NOMO-1 (cell line): ENCODE measurements at regions not wholly inside any gene's neighbourhood (a gene's known extent, or its start where the extent isn't known, plus 50 kb on each side); places are given as distances from the start of the nearest gene placed in this dataset.
A peak's percentile ranks its signal among the peaks of the same experiment; 100 is the strongest.
"Not testable (repeated sequence)": the region's sequence is repeated elsewhere in the genome, so short reads cannot be mapped to it uniquely, and the experiment has no call there.

Source experiments
- DNase-seq, 2 experiments: peaks; one replicate each; lab custom pipeline; 2025; ENCODE audit not compliant: unreplicated experiment in 2 of 2; lab: John Stamatoyannopoulos, UW

- DNase-seq = not testable (repeated sequence)
Observed at GRCh38 chr6:11457422-11457821, 80.1 kb upstream of the TMEM170B start.

GRCh38 chr6:11452106-11452505 lies 85.4 kb upstream of the TMEM170B start:
- not testable (repeated sequence) for DNase-seq

- DNase-seq = no peak
Observed at GRCh38 chr6:11450037-11450436, 87.5 kb upstream of the TMEM170B start.

DNA sequence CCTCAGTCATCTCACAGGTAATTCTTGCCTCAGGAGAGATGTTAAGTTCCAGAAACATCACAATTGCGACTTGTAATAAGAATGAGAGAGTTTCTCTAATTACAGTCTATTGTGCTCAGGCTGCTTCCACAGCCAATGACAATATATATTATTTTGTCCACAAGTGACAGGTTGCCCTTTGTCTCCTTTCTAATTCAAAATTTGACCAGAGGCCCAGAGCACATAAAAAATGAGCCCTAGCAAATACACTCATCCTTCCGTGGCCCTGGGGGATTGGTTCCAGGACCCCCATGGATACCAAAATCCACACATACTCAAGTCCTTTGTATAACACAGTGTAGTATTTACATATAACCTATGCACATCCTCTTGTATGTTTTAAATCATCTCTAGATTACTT lies 88.1 kb upstream of the TMEM170B start:
- no peak for DNase-seq

DNA sequence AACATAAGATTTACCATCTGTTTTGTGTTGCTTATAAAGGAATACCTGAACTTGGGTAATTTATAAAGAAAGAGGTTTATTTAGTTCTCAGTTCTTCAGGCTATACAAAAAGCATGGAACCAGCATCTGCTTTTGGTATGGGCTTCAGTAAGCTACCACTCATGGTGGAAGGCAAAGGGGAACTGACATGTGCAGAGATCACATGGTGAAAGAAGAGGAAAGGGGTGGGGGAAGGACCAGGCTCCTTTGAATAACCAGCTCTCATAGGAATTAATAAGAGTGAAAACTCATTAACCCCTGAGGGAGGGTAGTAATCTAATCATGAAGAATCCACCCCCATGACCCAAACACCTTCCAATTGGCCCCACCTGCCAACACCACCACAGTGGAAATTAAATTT lies 89.5 kb upstream of the TMEM170B start:
- DNase-seq = no peak

GRCh38 chr6:11447265-11447664 lies 90.3 kb upstream of the TMEM170B start:
- DNase-seq = no peak

GRCh38 chr6:11445146-11445545 lies 92.4 kb upstream of the TMEM170B start:
- DNase-seq = no peak

DNA sequence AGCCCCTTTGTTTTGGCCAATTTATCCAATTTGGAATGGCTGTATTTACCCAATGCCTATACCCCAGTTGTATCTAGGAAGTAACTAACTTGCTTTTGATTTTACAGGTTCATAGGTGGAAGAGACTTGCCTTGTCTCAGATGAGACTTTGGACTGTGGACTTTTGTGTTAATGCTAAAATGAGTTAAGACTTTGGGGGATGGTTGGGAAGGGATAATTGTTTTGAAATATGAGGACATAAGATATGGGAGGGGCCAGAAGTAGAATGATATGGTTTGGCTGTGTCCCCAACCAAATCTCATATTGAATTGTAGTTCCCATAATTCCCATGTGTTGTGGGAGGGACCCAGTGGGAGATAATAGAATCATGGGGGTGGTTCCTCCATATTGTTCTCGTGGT lies 94.4 kb upstream of the TMEM170B start:
- not testable (repeated sequence) for DNase-seq

DNA sequence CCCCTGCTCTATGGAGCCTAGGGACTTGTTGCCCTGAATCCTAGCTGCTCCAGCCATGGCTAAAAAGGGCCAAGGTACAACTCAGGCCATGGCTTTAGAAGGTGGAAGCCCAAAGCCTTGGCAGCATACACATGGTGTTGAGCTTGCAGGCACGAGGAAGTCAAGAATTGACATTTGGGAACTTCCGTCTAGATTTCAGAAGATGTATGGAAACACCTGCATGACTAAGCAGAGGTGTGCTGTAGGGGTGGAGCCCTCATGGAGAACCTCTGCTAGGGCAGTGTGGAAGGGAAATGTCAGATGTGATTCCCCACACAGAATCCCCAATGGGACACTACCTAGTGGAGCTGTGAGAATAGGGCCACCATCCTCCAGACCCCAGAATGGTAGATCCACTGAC lies 95.1 kb upstream of the TMEM170B start:
- no peak for DNase-seq

- DNase-seq = no peak
Observed at GRCh38 chr6:11439876-11440275, 97.7 kb upstream of the TMEM170B start.

DNA sequence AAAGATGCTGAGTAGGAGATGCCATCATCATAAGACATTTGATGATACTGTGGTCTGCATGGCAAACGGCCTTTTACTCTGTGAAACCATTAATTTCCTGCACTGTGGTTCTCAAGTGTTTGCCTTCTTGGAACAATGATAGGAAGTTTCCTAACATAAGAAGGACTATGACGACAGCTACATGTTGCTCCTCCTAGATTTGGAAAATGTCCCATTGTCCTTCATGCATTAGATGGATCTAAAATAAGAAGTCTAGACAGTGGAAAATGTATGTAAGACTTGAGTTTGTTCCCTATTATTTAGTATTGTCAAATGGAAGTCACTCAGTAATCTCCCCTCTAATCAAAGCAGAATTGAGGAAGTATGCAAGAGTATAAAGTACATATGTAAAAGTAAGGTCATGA lies 98.5 kb upstream of the TMEM170B start:
- DNase-seq = peak in 1 of 2 experiments; percentile 42

DNA sequence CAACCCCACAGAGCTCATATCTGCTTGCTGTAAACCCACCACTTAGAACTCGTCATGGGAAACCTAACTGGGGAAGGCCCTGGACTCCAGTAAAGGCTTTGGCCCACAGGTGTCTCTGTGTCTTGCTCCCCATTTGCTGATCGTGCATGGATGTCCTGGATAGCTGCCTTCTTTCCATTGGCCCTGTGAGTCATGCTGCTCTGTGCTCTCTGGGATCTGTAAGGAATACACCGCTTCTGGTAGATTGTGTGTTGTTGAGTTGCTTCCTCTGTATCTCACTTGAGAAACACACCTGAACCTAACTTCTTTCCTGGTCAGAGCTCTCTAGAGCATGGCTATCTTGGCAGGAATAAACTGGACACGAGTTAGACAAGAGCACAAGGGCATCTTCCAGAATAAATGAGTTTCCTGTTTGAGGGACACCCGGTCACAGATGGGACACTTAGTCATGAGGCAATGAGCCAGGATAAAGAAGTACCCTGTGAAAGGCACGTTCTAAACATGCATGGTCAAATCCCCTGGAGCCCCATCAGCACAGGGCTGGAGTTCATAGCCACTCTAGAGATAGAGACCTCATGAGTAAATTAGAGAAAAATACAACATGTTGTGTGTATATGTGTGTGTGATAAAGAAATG lies 99.6 kb upstream of the TMEM170B start:
- DNase-seq = no peak

DNA sequence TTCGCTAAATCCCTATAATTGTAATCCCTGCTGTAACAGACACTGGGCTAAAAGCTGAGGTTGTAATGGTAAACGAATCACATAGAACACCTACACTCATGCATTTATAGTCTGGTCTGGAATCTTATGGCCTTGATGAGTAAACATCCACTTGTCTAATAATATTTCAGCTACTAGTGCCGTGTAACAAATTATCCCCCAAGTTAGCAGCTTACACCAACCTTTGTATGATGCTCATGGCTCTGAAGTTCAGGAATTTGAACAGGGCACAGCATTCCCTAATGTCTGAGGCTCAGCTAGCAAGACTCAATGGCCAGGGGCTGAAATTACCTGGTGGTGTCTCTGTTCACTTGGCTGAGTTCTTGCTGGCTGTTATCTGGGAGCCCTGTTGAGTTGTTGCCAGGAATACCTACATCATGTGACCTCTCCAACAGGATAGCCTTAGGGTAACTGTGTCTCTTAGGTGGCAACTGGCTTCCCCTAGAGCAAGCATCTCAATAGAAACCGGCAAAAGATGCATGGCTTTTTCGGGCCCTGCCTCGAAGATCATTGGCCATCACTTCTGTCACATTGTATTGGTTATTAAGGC lies 100.9 kb upstream of the TMEM170B start:
- DNase-seq = no peak

- no peak for DNase-seq
Observed at GRCh38 chr6:11434565-11435326, 102.8 kb upstream of the TMEM170B start.

GRCh38 chr6:11433860-11434259 lies 103.7 kb upstream of the TMEM170B start:
- peak in 1 of 2 experiments; percentile 5 for DNase-seq

DNA sequence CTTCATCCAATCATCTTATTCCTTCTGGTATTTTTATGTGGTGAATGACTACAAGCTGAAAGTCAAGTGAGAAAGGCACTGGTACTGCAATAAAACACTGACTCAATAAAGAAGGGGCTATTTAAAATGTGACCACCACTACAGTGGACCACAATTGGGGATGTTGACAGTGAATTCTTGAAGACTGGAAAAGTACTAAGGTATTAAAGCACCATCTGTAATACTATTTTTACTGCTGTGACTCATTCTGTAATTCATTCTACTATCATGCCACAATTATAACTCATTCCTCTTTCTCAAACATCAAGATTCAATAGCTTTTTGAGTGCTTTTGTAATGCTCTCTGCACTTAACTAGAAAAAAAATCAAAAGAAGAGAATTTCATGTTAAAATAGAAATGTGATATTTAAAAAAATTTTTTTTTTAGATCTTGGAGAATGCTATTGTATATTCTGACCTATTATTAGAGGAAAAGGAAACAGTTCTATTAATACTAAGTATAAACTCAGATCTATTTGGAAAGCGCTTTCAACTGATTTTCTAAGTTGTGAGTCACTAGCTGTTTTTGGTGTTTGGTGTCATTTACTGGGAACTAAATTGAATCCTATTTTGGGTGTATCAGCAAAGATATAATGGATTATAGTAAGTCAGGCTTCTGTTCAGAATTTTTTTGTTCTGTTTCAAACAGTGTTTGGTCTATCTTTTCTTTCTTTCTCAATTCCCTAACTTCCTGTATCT lies 104.7 kb upstream of the TMEM170B start:
- peak in 1 of 2 experiments; percentile 27 for DNase-seq

- DNase-seq = no peak
Observed at GRCh38 chr6:11432091-11432490, 105.5 kb upstream of the TMEM170B start.

DNA sequence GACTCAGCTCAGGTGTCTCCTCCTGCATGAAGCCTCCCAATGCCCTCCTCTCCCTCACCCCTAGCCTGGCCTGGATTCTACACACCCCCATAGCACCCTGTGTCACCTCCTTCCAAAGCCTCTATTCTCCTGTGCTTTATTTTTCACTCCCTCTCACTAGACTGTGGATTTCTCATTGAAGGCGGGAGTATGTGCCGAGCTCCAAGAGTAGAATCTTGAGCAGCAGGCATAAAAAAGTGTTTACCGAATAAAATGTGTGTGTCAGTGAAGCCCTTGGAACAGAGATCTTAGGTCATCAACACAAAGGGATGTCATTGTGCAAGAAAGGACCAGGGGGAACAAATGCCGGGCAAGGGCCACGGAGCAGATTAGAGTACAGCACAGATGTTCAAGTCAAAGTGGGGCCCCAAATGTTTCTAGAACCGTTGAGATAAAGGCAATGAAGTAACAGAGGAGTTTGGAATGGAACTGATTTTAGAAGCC lies 106.1 kb upstream of the TMEM170B start:
- no peak for DNase-seq

DNA sequence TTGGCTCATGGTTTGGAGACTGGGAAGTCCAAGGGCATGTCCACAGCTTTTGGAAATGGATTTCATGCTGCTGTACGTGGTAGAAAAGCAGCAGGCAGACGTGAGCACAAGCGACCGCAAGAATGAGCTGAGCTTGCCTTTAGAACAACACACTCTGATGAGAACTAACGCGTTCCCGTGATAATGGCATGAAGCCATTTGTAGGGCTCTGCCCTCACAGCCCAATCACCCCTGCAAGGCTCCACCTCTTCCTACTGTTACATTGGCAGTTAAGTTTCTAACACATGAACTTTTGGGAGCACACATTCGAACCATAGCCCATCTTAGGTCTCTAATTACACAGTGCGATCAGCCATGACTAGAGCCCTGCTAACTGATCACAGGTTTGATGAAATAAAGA lies 107.5 kb upstream of the TMEM170B start:
- DNase-seq = no peak

GRCh38 chr6:11429577-11429976 lies 108.0 kb upstream of the TMEM170B start:
- no peak for DNase-seq

GRCh38 chr6:11428895-11429294 lies 108.7 kb upstream of the TMEM170B start:
- DNase-seq = no peak
